SU-DHL-6 (cell line): ENCODE measurements at regions not wholly inside any gene's neighbourhood (a gene's known extent, or its start where the extent isn't known, plus 50 kb on each side); places are given as distances from the start of the nearest gene placed in this dataset.

Source experiments
- CTCF ChIP-seq: fragments of 200-600 bp; sonication (generic); IDR thresholded peaks from one replicate; pipeline ENCODE4 v1.5.1; 2017; ENCODE audit warnings: antibody characterized with exemption, mild to moderate bottlenecking, low read length, moderate library complexity; ENCODE audit not compliant: insufficient read depth, poor library complexity, severe bottlenecking
- EZH2phosphoT487 ChIP-seq: fragments of 200-600 bp; sonication (generic), shearing (Covaris generic); conservative IDR thresholded peaks from 2 replicates; pipeline ENCODE4 v1.6.1; 2018; ENCODE audit warnings: mild to moderate bottlenecking, antibody characterized with exemption, low read length, moderate library complexity, mixed read lengths

- no peak for TF ChIP-seq CTCF
- TF ChIP-seq EZH2phosphoT487 = no peak
Observed at GRCh38 chr1:164263540-164263939, 295.4 kb upstream of the PBX1 start.
